ENCODE measurements at regions not wholly inside any gene's neighbourhood (a gene's known extent, or its start where the extent isn't known, plus 50 kb on each side); places are given as distances from the start of the nearest gene placed in this dataset.
"Not testable (repeated sequence)": the region's sequence is repeated elsewhere in the genome, so short reads cannot be mapped to it uniquely, and the experiment has no call there.

- CTCF ChIA-PET, H3K36me3 Mint-ChIP-seq, POLR2A ChIA-PET: not testable (repeated sequence)
Measured at GRCh38 chr16:72729552-72729951, 318.4 kb downstream of the ZFHX3 start.

GRCh38 chr16:72728516-72728915 is 319.4 kb downstream of the ZFHX3 start:
- intact Hi-C loops (cut with micrococcal nuclease): no loop called here
- ChIA-PET POLR2A (no interaction called here), CTCF (no interaction called here)
- no peak overlapping the region for H3K27ac Mint-ChIP-seq
- H3K27me3 Mint-ChIP-seq: no peaks in the 10 kb centered on the region
- no peak for DNase-seq
- H3K9me3 Mint-ChIP-seq: peaks cover 4% of the 10 kb centered on the region
- H3K4me1 Mint-ChIP-seq (ENCODE audit: low read depth): no peaks in the 10 kb centered on the region
- H3K36me3 Mint-ChIP-seq: no peaks in the 10 kb centered on the region
- H3K4me3 Mint-ChIP-seq: no peak overlapping the region

More at GRCh38 chr16:72729552-72729951, 318.4 kb downstream of the ZFHX3 start:
- DNase-seq; H3K9me3 Mint-ChIP-seq; H3K4me3 Mint-ChIP-seq; H3K27me3 Mint-ChIP-seq; H3K4me1 Mint-ChIP-seq (ENCODE audit: low read depth); intact Hi-C loops (cut with micrococcal nuclease); H3K27ac Mint-ChIP-seq: not testable (repeated sequence)

- CTCF ChIA-PET: no interaction called here
- intact Hi-C loops (cut with micrococcal nuclease): no loop called here
- Mint-ChIP-seq H3K9me3 (peaks cover 4% of the 10 kb centered on the region), H3K4me1 (ENCODE audit: low read depth) (no peaks in the 10 kb centered on the region), H3K27ac (no peak overlapping the region), H3K27me3 (no peaks in the 10 kb centered on the region), H3K4me3 (no peak overlapping the region), H3K36me3 (no peaks in the 10 kb centered on the region)
- DNase-seq: no peak
- POLR2A ChIA-PET: no interaction called here
Measured at GRCh38 chr16:72727565-72727964, 320.4 kb downstream of the ZFHX3 start.

GRCh38 chr16:72725643-72726042 is 322.3 kb downstream of the ZFHX3 start:
- no peak overlapping the region for H3K4me3 Mint-ChIP-seq
- no peak overlapping the region for H3K27ac Mint-ChIP-seq
- H3K36me3 Mint-ChIP-seq: no peaks in the 10 kb centered on the region
- peaks cover 1% of the 10 kb centered on the region for H3K9me3 Mint-ChIP-seq
- no peak for DNase-seq
- intact Hi-C loops (cut with micrococcal nuclease): no loop called here
- ChIA-PET CTCF (no interaction called here), POLR2A (no interaction called here)
- no peaks in the 10 kb centered on the region for H3K4me1 Mint-ChIP-seq (ENCODE audit: low read depth)
- no peaks in the 10 kb centered on the region for H3K27me3 Mint-ChIP-seq

- intact Hi-C loops (cut with micrococcal nuclease): no loop called here
- Mint-ChIP-seq H3K4me1 (ENCODE audit: low read depth) (no peaks in the 10 kb centered on the region), H3K9me3 (no peaks in the 10 kb centered on the region), H3K27ac (no peak overlapping the region), H3K4me3 (no peak overlapping the region), H3K36me3 (no peaks in the 10 kb centered on the region), H3K27me3 (no peaks in the 10 kb centered on the region)
- ChIA-PET CTCF (no interaction called here), POLR2A (no interaction called here)
- DNase-seq: no peak
Measured at GRCh38 chr16:72723781-72724180, 324.1 kb downstream of the ZFHX3 start.

- ChIA-PET POLR2A (no interaction called here), CTCF (no interaction called here)
- DNase-seq: no peak
- no peaks in the 10 kb centered on the region for H3K4me1 Mint-ChIP-seq (ENCODE audit: low read depth)
- no peaks in the 10 kb centered on the region for H3K36me3 Mint-ChIP-seq
- H3K9me3 Mint-ChIP-seq: no peaks in the 10 kb centered on the region
- H3K27me3 Mint-ChIP-seq: no peaks in the 10 kb centered on the region
- intact Hi-C loops (cut with micrococcal nuclease): no loop called here
- no peak overlapping the region for H3K4me3 Mint-ChIP-seq
- H3K27ac Mint-ChIP-seq: no peak overlapping the region
Measured at GRCh38 chr16:72722552-72722951, 325.4 kb downstream of the ZFHX3 start.

GRCh38 chr16:72721981-72722380 is 325.9 kb downstream of the ZFHX3 start:
- Mint-ChIP-seq H3K27me3 (no peaks in the 10 kb centered on the region), H3K4me1 (ENCODE audit: low read depth) (no peaks in the 10 kb centered on the region), H3K9me3 (no peaks in the 10 kb centered on the region), H3K36me3 (no peaks in the 10 kb centered on the region), H3K4me3 (no peak overlapping the region), H3K27ac (no peak overlapping the region)
- ChIA-PET CTCF (no interaction called here), POLR2A (no interaction called here)
- intact Hi-C loops (cut with micrococcal nuclease): no loop called here
- DNase-seq: no peak

GRCh38 chr16:72715267-72715666 is 332.7 kb downstream of the ZFHX3 start:
- H3K4me3 Mint-ChIP-seq: no peak overlapping the region
- H3K27ac Mint-ChIP-seq: no peak overlapping the region
- peaks cover 28% of the 10 kb centered on the region for H3K36me3 Mint-ChIP-seq
- POLR2A ChIA-PET: no interaction called here
- no peaks in the 10 kb centered on the region for H3K4me1 Mint-ChIP-seq (ENCODE audit: low read depth)
- DNase-seq: no peak
- H3K9me3 Mint-ChIP-seq: peaks cover 29% of the 10 kb centered on the region
- CTCF ChIA-PET: no interaction called here
- no peaks in the 10 kb centered on the region for H3K27me3 Mint-ChIP-seq
- intact Hi-C loops (cut with micrococcal nuclease): no loop called here

- Mint-ChIP-seq H3K27ac (no peak overlapping the region), H3K27me3 (no peaks in the 10 kb centered on the region), H3K9me3 (peaks cover 36% of the 10 kb centered on the region), H3K4me1 (ENCODE audit: low read depth) (no peaks in the 10 kb centered on the region), H3K36me3 (peaks cover 28% of the 10 kb centered on the region), H3K4me3 (no peak overlapping the region)
- intact Hi-C loops (cut with micrococcal nuclease): no loop called here
- CTCF ChIA-PET: no interaction called here
- POLR2A ChIA-PET: no interaction called here
- no peak for DNase-seq
Measured at GRCh38 chr16:72711823-72712222, 336.1 kb downstream of the ZFHX3 start.

- no peaks in the 10 kb centered on the region for H3K36me3 Mint-ChIP-seq
- no peaks in the 10 kb centered on the region for H3K4me1 Mint-ChIP-seq (ENCODE audit: low read depth)
- H3K9me3 Mint-ChIP-seq: peaks cover 10% of the 10 kb centered on the region
- ChIA-PET CTCF (no interaction called here), POLR2A (no interaction called here)
- DNase-seq: no peak
- intact Hi-C loops (cut with micrococcal nuclease): no loop called here
- H3K4me3 Mint-ChIP-seq: no peak overlapping the region
- no peak overlapping the region for H3K27ac Mint-ChIP-seq
- H3K27me3 Mint-ChIP-seq: peaks cover 1% of the 10 kb centered on the region
Measured at GRCh38 chr16:72705801-72706200, 342.1 kb downstream of the ZFHX3 start.

GRCh38 chr16:72704746-72705372 is 343.1 kb downstream of the ZFHX3 start:
- POLR2A ChIA-PET: no interaction called here
- Mint-ChIP-seq H3K27me3 (peaks cover 1% of the 10 kb centered on the region), H3K4me1 (ENCODE audit: low read depth) (no peaks in the 10 kb centered on the region), H3K27ac (no peak overlapping the region), H3K36me3 (no peaks in the 10 kb centered on the region), H3K9me3 (peaks cover 5% of the 10 kb centered on the region), H3K4me3 (no peak overlapping the region)
- intact Hi-C loops (cut with micrococcal nuclease): no loop called here
- CTCF ChIA-PET: no interaction called here
- DNase-seq: no peak

GRCh38 chr16:72689851-72690250 is 358.1 kb downstream of the ZFHX3 start:
- Mint-ChIP-seq H3K9me3 (peaks cover 2% of the 10 kb centered on the region), H3K27me3 (no peaks in the 10 kb centered on the region), H3K36me3 (no peaks in the 10 kb centered on the region), H3K4me1 (ENCODE audit: low read depth) (no peaks in the 10 kb centered on the region), H3K27ac (no peak overlapping the region), H3K4me3 (no peak overlapping the region)
- ChIA-PET POLR2A (no interaction called here), CTCF (no interaction called here)
- intact Hi-C loops (cut with micrococcal nuclease): no loop called here
- no peak for DNase-seq

GRCh38 chr16:72680732-72681131 is 367.2 kb downstream of the ZFHX3 start:
- CTCF ChIA-PET: no interaction called here
- Mint-ChIP-seq H3K4me1 (ENCODE audit: low read depth) (no peaks in the 10 kb centered on the region), H3K4me3 (no peak overlapping the region), H3K27me3 (no peaks in the 10 kb centered on the region), H3K27ac (no peak overlapping the region), H3K9me3 (no peaks in the 10 kb centered on the region), H3K36me3 (no peaks in the 10 kb centered on the region)
- POLR2A ChIA-PET: no interaction called here
- intact Hi-C loops (cut with micrococcal nuclease): no loop called here
- DNase-seq: no peak

- H3K9me3 Mint-ChIP-seq: no peaks in the 10 kb centered on the region
- H3K27ac Mint-ChIP-seq: no peak overlapping the region
- DNase-seq: no peak
- no peaks in the 10 kb centered on the region for H3K27me3 Mint-ChIP-seq
- ChIA-PET POLR2A (no interaction called here), CTCF (no interaction called here)
- H3K4me1 Mint-ChIP-seq (ENCODE audit: low read depth): no peaks in the 10 kb centered on the region
- no peak overlapping the region for H3K4me3 Mint-ChIP-seq
- no peaks in the 10 kb centered on the region for H3K36me3 Mint-ChIP-seq
- intact Hi-C loops (cut with micrococcal nuclease): no loop called here
Measured at GRCh38 chr16:72679856-72680255, 368.1 kb downstream of the ZFHX3 start.

Data from activated CD4-positive, alpha-beta memory T cell treated with anti-CD3 and anti-CD28 coated beads for 36 hours (primary cell).